ENCODE measurements at regions not wholly inside any gene's neighbourhood (a gene's known extent, or its start where the extent isn't known, plus 50 kb on each side); places are given as distances from the start of the nearest gene placed in this dataset.

DNA sequence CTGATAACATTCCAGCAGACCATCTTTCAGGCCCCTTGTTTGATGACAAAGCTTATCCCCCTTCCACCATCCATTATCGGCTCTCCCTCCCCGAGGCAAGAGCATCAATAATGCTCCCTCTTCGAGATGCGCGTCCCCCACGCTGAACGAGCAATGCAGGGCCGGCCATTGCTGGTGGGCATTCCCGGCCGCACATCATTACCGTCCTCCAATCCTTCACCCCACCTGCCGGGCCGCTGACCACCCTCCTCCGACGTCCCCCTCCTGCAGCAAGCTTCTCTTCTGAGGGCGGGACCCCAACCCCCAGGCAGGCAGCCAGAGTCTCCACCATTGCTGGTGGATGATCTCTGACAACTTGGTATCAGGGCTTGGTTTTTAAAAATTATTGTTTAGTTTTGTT lies 208.6 kb downstream of the SMAD2 start:
- Histone ChIP-seq H3K4me3 (ENCODE audit: low read depth, low read length, poor library complexity, severe bottlenecking) (no peak overlapping the region), H3K4me1 (ENCODE audit: insufficient read depth, low read length, severe bottlenecking) (no peaks in the 10 kb centered on the region), H3K9me2 (ENCODE audit: low read depth, low read length) (no peaks in the 10 kb centered on the region), H3F3A (ENCODE audit: insufficient read depth, low read length) (no peaks in the 10 kb centered on the region), H3K9ac (ENCODE audit: low read length) (no peak overlapping the region), H3K9me3 (ENCODE audit: low read length) (no peaks in the 10 kb centered on the region), H3K36me3 (ENCODE audit: insufficient read depth, low read length) (no peaks in the 10 kb centered on the region), H3K27me3 (ENCODE audit: insufficient read depth, low read length) (no peaks in the 10 kb centered on the region), H3K79me2 (ENCODE audit: insufficient read depth, low read length) (no peaks in the 10 kb centered on the region), H2AFZ (ENCODE audit: low read length) (no peak overlapping the region), H4K20me1 (ENCODE audit: insufficient read depth, low read length) (no peaks in the 10 kb centered on the region), H3K27ac (ENCODE audit: low read depth, low read length, poor library complexity, severe bottlenecking) (no peak overlapping the region), H3K4me2 (ENCODE audit: low read length) (no peak overlapping the region)
- TF ChIP-seq EZH2 (IDR thresholded peaks at IDR 0.05; ENCODE audit: borderline replicate concordance, low read length) = no peak
- TF ChIP-seq, protein P1, sequence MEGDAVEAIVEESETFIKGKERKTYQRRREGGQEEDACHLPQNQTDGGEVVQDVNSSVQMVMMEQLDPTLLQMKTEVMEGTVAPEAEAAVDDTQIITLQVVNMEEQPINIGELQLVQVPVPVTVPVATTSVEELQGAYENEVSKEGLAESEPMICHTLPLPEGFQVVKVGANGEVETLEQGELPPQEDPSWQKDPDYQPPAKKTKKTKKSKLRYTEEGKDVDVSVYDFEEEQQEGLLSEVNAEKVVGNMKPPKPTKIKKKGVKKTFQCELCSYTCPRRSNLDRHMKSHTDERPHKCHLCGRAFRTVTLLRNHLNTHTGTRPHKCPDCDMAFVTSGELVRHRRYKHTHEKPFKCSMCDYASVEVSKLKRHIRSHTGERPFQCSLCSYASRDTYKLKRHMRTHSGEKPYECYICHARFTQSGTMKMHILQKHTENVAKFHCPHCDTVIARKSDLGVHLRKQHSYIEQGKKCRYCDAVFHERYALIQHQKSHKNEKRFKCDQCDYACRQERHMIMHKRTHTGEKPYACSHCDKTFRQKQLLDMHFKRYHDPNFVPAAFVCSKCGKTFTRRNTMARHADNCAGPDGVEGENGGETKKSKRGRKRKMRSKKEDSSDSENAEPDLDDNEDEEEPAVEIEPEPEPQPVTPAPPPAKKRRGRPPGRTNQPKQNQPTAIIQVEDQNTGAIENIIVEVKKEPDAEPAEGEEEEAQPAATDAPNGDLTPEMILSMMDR (IDR thresholded peaks at IDR 0.05; ENCODE audit: low read length) = no peak

DNA sequence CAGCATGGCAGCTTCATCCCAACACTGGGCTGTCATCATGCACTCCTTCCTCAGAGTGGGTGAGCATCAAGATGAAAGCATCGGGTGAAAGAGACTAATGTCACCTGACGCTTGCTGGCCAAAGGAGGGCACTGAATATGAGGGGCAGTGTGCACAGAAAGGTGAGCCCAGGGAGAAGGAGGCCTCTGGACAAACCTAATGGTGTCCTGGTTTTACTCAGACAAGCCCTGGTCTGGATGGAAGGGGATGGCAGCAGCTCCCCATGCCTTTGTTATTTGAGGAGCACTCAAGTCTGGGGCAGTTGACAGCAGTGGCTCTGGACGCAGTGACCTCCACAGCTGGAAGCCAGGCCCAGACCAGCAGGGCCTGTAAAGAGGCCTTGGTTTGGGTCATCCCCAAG lies 209.7 kb downstream of the SMAD2 start:
- no peaks in the 10 kb centered on the region for H3K9me3 ChIP-seq (ENCODE audit: low read length)
- H3K9me2 ChIP-seq (ENCODE audit: low read depth, low read length) = no peaks in the 10 kb centered on the region
- no peaks in the 10 kb centered on the region for H4K20me1 ChIP-seq (ENCODE audit: insufficient read depth, low read length)
- no peaks in the 10 kb centered on the region for H3K36me3 ChIP-seq (ENCODE audit: insufficient read depth, low read length)
- H3F3A ChIP-seq (ENCODE audit: insufficient read depth, low read length) = no peaks in the 10 kb centered on the region
- H3K4me3 ChIP-seq (ENCODE audit: low read depth, low read length, poor library complexity, severe bottlenecking) = no peak overlapping the region
- TF ChIP-seq, protein P1 (IDR thresholded peaks at IDR 0.05; ENCODE audit: low read length) = no peak
- no peak for TF ChIP-seq EZH2 (IDR thresholded peaks at IDR 0.05; ENCODE audit: borderline replicate concordance, low read length)
- no peak overlapping the region for H3K27ac ChIP-seq (ENCODE audit: low read depth, low read length, poor library complexity, severe bottlenecking)
- no peaks in the 10 kb centered on the region for H3K27me3 ChIP-seq (ENCODE audit: insufficient read depth, low read length)
- no peak overlapping the region for H2AFZ ChIP-seq (ENCODE audit: low read length)
- H3K4me2 ChIP-seq (ENCODE audit: low read length) = no peak overlapping the region
- H3K9ac ChIP-seq (ENCODE audit: low read length) = no peak overlapping the region
- H3K79me2 ChIP-seq (ENCODE audit: insufficient read depth, low read length) = no peaks in the 10 kb centered on the region
- no peaks in the 10 kb centered on the region for H3K4me1 ChIP-seq (ENCODE audit: insufficient read depth, low read length, severe bottlenecking)

DNA sequence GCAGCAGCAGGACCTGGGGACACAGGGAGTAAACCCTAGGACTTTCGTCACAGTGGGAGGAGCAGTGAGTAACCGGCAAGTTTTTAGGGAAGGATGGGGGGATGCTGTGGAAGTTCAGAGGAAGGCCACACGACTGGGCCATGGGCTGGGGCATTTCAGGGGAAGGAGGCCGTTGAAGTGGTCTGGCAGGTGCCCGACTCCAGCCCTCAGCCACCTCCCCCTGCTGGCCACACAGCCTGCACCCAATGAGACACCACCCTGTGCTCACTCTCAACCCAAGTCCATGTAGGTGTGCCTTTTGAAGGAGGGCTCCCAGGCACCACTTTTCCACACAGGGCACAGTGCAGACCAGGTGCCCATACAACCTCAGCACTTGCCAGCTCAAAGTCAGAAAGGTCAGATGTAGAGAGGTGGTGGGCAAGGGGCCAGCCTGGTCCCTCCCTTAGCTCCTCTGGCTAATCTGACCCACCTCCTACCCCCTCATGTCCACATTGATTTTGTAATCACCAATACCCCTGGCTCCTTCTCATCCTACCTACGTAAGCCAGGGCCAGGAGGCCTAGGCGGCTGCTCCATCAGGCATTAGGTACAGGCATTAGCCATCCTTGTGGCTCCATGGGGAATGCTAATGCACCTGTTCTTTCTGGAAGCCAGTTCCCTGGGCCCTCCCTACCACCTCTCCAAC lies 211.2 kb downstream of the SMAD2 start:
- no peak for TF ChIP-seq EZH2 (IDR thresholded peaks at IDR 0.05; ENCODE audit: borderline replicate concordance, low read length)
- TF ChIP-seq, protein P1 (IDR thresholded peaks at IDR 0.05; ENCODE audit: low read length) = no peak
- Histone ChIP-seq H3K9me3 (ENCODE audit: low read length) (no peaks in the 10 kb centered on the region), H3K4me1 (ENCODE audit: insufficient read depth, low read length, severe bottlenecking) (no peaks in the 10 kb centered on the region), H3K27me3 (ENCODE audit: insufficient read depth, low read length) (no peaks in the 10 kb centered on the region), H3K4me2 (ENCODE audit: low read length) (no peak overlapping the region), H3K36me3 (ENCODE audit: insufficient read depth, low read length) (no peaks in the 10 kb centered on the region), H3K9me2 (ENCODE audit: low read depth, low read length) (no peaks in the 10 kb centered on the region), H3F3A (ENCODE audit: insufficient read depth, low read length) (no peaks in the 10 kb centered on the region), H3K4me3 (ENCODE audit: low read depth, low read length, poor library complexity, severe bottlenecking) (no peak overlapping the region), H4K20me1 (ENCODE audit: insufficient read depth, low read length) (no peaks in the 10 kb centered on the region), H3K27ac (ENCODE audit: low read depth, low read length, poor library complexity, severe bottlenecking) (no peak overlapping the region), H3K9ac (ENCODE audit: low read length) (no peak overlapping the region), H3K79me2 (ENCODE audit: insufficient read depth, low read length) (no peaks in the 10 kb centered on the region), H2AFZ (ENCODE audit: low read length) (no peak overlapping the region)

Data from OCI-LY1 (cell line).